ENCODE measurements at regions not wholly inside any gene's neighbourhood (a gene's known extent, or its start where the extent isn't known, plus 50 kb on each side); places are given as distances from the start of the nearest gene placed in this dataset.
A peak's percentile ranks its signal among the peaks of the same experiment; 100 is the strongest.

DNA sequence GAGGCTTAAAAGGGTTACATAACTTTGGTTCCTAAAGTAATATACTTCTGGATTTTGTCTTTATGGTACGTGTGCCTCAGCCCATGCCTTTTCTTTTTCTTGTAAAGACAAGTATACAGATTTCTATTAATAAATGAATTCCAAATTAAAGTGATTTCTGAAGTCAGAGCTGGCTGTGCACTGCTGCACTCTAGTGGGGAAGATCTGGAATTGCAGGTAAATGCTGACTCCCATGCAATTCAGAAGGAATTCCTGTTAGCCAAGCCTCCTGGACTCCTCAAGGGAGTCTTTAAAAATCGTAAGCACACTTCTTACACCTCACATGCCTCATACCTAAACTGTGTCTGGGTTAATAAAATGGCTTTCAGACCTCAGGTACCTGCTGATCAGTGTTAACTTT lies 118.4 kb upstream of the SLC7A1 start:
- no peak for DNase-seq
- no peaks in the 10 kb centered on the region for H3K36me3 Mint-ChIP-seq (ENCODE audit: low read depth)
- H3K9me3 Mint-ChIP-seq = no peaks in the 10 kb centered on the region
- no peaks in the 10 kb centered on the region for H3K4me1 Mint-ChIP-seq (ENCODE audit: low read depth)
- no peak overlapping the region for H3K4me3 Mint-ChIP-seq
- H3K27me3 Mint-ChIP-seq = peaks cover 9% of the 10 kb centered on the region
- no peak overlapping the region for H3K27ac Mint-ChIP-seq

DNA sequence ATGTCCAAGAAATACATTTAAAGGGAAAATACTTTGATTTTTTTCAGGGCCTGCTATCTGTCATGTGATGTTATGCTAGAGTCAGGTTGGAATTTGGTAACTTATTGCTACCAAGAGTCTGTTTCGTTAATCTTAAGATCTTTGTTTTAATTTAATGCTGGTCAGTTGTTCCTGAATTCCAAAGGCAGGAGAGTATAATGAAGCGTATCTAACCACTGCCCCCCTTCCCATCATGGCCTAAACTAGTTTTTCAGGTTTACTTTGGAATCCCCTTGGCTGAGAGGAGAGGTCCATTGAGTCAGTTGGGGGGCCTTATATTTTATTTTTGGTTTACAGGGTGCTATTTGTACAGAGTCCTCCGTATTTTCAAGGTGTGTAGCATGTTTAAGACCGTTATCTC lies 116.3 kb upstream of the SLC7A1 start:
- Mint-ChIP-seq H3K4me3 (no peak overlapping the region), H3K9me3 (no peaks in the 10 kb centered on the region), H3K4me1 (ENCODE audit: low read depth) (no peaks in the 10 kb centered on the region), H3K36me3 (ENCODE audit: low read depth) (no peaks in the 10 kb centered on the region), H3K27ac (no peak overlapping the region), H3K27me3 (peaks cover 7% of the 10 kb centered on the region)
- DNase-seq = no peak

DNA sequence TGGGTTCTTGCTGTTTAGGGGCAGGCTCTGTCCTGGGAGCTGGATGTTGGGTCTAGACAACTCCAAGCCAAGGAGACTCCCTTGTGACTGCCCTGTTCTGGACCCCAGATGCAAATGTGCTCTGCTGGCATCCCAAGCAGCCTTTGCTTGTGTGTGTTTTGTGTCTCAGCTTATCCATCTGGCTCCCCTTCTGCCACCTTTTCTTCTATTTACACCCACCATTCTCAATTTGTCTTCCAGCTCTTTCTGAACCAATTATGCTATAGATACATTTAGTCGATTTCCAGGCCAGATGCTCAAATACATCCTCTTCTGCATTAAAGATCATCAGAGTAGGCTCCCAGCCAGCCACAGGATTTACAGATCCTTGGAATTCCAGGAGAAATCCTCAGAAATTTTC lies 115.0 kb upstream of the SLC7A1 start:
- H3K4me3 Mint-ChIP-seq = no peak overlapping the region
- H3K27ac Mint-ChIP-seq = no peak overlapping the region
- peaks cover 7% of the 10 kb centered on the region for H3K27me3 Mint-ChIP-seq

DNA sequence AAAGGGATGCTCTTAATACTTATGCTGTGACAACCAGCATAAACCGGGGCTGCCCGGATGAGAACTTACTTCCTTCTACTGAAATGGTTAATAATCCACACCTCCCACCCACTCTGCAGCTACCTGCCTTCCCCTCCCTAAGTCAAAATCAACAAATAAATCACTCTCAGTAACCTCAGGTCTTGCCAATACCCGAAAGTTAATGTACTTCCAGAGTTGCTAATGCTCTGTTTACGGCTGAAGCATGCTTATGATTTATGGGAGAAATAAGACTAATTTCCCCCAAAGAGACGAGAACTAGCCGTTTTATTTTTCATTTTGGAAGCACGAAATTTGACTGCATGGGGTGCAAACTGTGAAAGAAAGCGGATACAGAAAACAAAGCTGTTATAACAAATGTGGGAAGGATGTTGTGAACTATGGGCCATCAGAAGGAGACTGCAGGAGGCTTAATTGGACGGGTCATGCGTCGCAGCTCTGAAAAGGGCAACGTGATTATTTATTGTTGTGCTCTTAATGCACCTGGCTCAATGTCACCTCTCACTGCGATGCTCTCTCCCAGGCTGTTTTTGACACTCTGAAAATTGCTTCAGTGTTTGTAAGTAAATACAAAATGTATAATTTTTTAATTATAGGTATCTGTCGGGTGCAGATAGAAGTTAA lies 114.0 kb upstream of the SLC7A1 start:
- DNase-seq = no peak
- Mint-ChIP-seq H3K4me3 (no peak overlapping the region), H3K36me3 (ENCODE audit: low read depth) (no peaks in the 10 kb centered on the region), H3K4me1 (ENCODE audit: low read depth) (no peaks in the 10 kb centered on the region), H3K9me3 (no peaks in the 10 kb centered on the region), H3K27me3 (peaks cover 5% of the 10 kb centered on the region), H3K27ac (no peak overlapping the region)

More for the DNA sequence above, 115.0 kb upstream of the SLC7A1 start:
- no peaks in the 10 kb centered on the region for H3K4me1 Mint-ChIP-seq (ENCODE audit: low read depth)
- no peaks in the 10 kb centered on the region for H3K36me3 Mint-ChIP-seq (ENCODE audit: low read depth)
- no peak for DNase-seq
- no peaks in the 10 kb centered on the region for H3K9me3 Mint-ChIP-seq

DNA sequence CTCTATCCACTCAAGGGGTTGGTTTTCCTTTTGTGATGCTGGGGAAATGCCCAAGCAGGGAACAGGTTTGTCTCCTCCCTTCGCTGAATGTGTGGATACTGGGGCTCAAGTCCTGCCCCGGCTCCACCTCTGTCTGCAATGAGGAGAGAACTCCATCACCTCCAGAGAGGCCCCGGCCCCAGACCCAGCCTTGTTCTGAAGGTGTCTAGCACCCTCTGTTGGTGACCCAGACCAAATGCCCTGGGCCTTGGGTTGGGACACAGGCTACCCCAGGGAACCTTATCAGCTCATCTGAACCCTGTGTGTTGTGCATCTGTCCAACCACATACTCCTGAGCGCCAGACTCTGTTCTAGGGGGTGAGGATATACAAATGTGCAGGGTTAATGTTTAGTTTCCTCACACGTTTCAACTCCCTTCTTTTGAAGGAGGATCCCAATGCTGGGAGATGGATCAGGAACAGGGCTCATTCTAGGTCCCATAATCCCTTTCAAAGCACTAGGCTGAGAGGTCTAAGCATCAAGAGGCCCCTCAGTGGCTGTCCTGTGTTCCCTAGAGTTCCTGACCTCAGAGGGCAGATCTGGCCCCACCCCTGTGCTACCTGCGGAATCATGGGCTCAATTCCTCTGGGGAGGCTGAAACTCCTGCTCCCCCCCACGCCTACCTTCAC lies 112.5 kb upstream of the SLC7A1 start:
- no peaks in the 10 kb centered on the region for H3K36me3 Mint-ChIP-seq (ENCODE audit: low read depth)
- DNase-seq = peak; percentile 63
- no peak overlapping the region for H3K27ac Mint-ChIP-seq
- H3K4me1 Mint-ChIP-seq (ENCODE audit: low read depth) = no peaks in the 10 kb centered on the region
- no peak overlapping the region for H3K4me3 Mint-ChIP-seq
- H3K27me3 Mint-ChIP-seq = peaks cover 9% of the 10 kb centered on the region
- no peaks in the 10 kb centered on the region for H3K9me3 Mint-ChIP-seq

DNA sequence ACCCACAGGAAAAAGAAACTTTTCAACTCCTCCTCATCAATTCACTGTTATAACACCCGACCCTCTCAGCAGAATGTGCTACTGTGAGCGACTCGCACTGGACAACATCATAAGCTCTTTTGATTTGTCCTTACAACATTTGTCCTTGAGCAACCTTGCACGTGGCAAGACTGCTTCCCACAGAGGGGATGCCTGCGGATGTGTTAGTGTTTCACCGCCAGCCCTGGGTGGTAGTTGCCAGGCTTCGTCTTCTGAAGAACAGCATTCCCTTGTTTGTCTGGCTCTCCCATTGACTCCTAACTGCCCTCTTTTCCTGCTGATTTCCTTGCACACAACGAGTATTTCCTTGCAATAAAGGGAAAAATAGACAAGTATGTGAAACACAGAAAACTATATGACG lies 111.4 kb upstream of the SLC7A1 start:
- DNase-seq = no peak
- no peak overlapping the region for H3K4me3 Mint-ChIP-seq

DNA sequence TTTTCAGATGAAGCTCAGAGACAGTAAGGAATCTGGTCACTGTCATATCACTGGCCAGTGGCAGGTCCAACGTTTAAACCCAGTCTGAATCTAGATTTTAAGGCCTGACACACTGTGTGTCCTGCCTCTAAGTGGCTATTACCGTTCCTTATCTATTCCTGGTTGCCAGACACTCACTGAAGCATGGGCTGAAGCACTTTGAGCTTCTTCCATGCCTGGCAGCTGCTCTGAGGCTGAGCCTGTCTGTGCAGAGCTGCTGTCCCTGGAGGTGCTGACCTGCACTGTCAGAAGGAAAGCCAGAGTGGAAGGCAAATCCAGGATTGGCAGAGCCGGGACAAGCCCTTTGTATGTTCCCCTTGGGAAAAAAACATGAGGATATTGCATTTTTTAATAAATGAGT lies 109.2 kb upstream of the SLC7A1 start:
- H3K27ac Mint-ChIP-seq = no peak overlapping the region
- H3K4me1 Mint-ChIP-seq (ENCODE audit: low read depth) = no peaks in the 10 kb centered on the region
- H3K27me3 Mint-ChIP-seq = peaks cover 26% of the 10 kb centered on the region
- no peak for DNase-seq
- no peaks in the 10 kb centered on the region for H3K9me3 Mint-ChIP-seq
- H3K36me3 Mint-ChIP-seq (ENCODE audit: low read depth) = no peaks in the 10 kb centered on the region
- H3K4me3 Mint-ChIP-seq = no peak overlapping the region

More for the DNA sequence above, 111.4 kb upstream of the SLC7A1 start:
- Mint-ChIP-seq H3K27ac (no peak overlapping the region), H3K4me1 (ENCODE audit: low read depth) (no peaks in the 10 kb centered on the region), H3K36me3 (ENCODE audit: low read depth) (no peaks in the 10 kb centered on the region), H3K9me3 (no peaks in the 10 kb centered on the region), H3K27me3 (peaks cover 11% of the 10 kb centered on the region)

DNA sequence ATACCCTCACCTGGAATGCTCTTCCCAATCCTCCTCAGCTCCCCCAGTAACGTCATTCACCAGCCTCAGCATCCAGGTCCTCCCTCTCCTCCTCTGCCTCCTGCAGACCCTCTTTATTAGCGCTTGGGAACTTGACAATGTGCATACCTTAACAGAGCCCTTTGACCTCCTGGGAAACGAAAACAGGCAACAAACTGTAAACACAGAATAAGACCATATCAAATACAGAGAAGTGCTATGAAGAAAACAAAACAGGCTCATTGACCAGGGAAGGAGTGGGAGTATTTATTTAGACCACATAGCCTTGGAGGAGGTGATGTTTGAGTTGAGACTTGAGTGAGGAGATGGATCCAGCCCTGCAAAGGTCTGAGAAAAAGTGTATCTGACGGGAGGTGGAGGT lies 107.9 kb upstream of the SLC7A1 start:
- H3K4me1 Mint-ChIP-seq (ENCODE audit: low read depth) = no peaks in the 10 kb centered on the region
- no peaks in the 10 kb centered on the region for H3K9me3 Mint-ChIP-seq
- no peak overlapping the region for H3K27ac Mint-ChIP-seq
- peaks cover 34% of the 10 kb centered on the region for H3K27me3 Mint-ChIP-seq
- no peak for DNase-seq
- no peaks in the 10 kb centered on the region for H3K36me3 Mint-ChIP-seq (ENCODE audit: low read depth)
- H3K4me3 Mint-ChIP-seq = no peak overlapping the region

DNA sequence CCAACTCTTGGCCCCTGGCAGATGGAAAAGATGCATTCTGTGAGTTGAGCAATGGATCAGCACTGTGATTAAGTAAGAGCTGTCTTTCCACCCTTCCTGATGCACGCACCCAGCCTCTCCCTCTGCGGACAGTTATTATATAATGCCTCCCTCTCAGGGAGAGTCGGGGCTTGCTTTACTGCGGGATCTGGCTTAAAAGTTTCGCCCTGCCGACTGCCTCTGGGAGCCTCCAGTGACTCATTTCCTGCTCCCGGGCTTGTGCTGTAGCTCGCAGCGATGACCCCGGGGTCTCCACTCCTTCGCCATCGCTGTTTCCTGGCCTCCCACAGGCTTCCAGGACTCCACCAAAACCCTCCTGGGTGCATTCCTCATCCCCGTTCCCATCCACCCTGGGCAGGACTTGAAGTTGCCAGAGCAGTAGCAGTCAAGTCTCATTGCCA lies 107.4 kb upstream of the SLC7A1 start:
- no peak overlapping the region for H3K27ac Mint-ChIP-seq
- no peak for DNase-seq

DNA sequence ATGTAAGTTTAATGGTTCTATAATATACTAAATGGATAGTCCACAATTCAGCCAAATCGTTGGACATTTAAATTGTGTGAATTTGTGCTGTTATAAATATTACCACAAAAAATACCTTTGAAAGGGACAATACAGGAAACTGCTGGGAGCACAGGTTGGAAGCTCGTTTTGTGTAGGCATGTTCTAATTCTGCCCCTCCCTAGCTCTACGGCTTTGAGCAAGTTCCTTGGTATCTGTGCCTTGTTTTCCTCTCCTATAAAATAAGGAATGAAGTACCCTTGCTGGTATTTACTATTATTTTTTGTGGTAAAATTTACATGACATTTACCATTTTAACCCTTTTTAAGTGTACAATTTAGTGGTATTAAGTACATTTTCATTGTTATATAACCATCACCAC lies 102.6 kb upstream of the SLC7A1 start:
- peaks cover 40% of the 10 kb centered on the region for H3K27me3 Mint-ChIP-seq
- no peaks in the 10 kb centered on the region for H3K9me3 Mint-ChIP-seq
- no peaks in the 10 kb centered on the region for H3K4me1 Mint-ChIP-seq (ENCODE audit: low read depth)
- no peak overlapping the region for H3K4me3 Mint-ChIP-seq
- no peaks in the 10 kb centered on the region for H3K36me3 Mint-ChIP-seq (ENCODE audit: low read depth)
- DNase-seq = no peak
- H3K27ac Mint-ChIP-seq = no peak overlapping the region

More for the DNA sequence above, 107.4 kb upstream of the SLC7A1 start:
- H3K9me3 Mint-ChIP-seq = no peaks in the 10 kb centered on the region
- H3K4me3 Mint-ChIP-seq = no peak overlapping the region
- no peaks in the 10 kb centered on the region for H3K36me3 Mint-ChIP-seq (ENCODE audit: low read depth)
- no peaks in the 10 kb centered on the region for H3K4me1 Mint-ChIP-seq (ENCODE audit: low read depth)
- peaks cover 36% of the 10 kb centered on the region for H3K27me3 Mint-ChIP-seq

DNA sequence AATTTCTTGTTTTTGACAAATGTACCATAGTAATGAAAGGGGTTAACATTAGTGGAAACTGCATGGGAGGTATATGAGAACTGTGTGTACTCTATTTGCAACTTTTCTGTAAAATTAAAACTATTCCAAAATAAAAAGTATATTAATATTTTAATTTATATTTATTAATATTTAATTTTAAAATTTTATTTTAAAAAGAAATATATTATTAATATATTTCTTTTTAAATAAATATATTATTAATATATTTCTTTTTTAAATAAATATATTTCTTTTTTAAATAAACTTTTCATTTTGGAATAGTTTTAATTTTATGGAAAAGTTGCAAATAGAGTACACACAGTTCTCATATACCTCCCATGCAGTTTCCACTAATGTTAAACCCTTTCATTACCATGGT lies 101.1 kb upstream of the SLC7A1 start:
- Mint-ChIP-seq H3K27ac (no peak overlapping the region), H3K4me1 (ENCODE audit: low read depth) (no peaks in the 10 kb centered on the region), H3K27me3 (peaks cover 33% of the 10 kb centered on the region), H3K9me3 (no peaks in the 10 kb centered on the region), H3K36me3 (ENCODE audit: low read depth) (no peaks in the 10 kb centered on the region), H3K4me3 (no peak overlapping the region)
- DNase-seq = no peak

DNA sequence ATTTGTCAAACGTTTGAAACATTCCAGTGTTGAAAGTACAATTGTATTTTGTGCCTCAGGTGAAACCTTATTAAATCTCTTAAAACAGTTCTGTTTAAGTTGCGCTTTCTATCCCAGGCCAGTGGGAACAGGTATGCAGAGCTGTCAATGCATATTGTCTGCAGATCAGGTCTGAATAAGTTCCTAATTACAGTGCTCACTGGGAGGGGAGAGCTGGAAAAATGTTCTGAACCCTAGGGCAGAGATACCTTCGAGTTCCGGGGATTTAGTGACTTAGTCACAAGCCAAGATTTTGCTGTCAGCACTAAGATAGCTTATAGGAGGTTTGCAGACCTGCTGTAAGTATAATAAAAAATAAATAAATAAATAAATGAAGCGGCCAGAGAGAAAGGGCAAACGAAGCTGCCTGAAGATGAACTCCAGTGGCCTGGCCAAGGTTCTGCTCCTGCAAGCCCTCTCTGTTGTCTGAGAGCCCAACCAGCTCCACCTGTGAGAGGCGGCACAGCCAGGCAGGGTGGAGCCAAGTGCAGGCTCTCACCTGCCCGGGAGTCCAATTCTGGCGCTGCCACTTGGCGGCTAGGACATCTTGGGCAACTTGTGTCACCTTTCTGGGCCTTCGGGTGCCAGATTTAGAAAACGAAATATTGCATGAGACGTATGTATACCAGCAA lies 97.9 kb upstream of the SLC7A1 start:
- Mint-ChIP-seq H3K27ac (no peak overlapping the region), H3K4me3 (no peak overlapping the region), H3K27me3 (peaks cover 14% of the 10 kb centered on the region), H3K4me1 (ENCODE audit: low read depth) (no peaks in the 10 kb centered on the region), H3K36me3 (ENCODE audit: low read depth) (no peaks in the 10 kb centered on the region), H3K9me3 (no peaks in the 10 kb centered on the region)
- no peak for DNase-seq

DNA sequence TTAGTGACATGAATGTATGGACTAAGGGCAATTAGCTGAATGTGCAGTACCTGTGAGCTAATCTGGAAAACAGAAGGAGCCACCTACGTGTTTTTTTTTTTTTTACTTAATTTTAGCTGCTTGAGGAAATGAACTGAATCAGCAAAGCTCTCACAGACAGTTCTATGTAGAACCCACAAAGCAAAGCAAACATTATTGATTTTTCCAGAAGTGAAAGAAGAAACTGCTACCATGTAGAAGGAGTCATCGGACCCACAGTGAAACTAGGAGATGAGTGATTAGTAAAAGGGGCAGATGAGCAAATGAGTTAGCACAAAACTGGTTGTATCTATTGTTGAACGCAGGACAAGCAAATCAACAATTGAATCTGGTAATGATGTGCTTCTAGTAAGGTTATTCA lies 94.1 kb upstream of the SLC7A1 start:
- Mint-ChIP-seq H3K4me1 (ENCODE audit: low read depth) (no peaks in the 10 kb centered on the region), H3K4me3 (no peak overlapping the region), H3K36me3 (ENCODE audit: low read depth) (no peaks in the 10 kb centered on the region), H3K27ac (no peak overlapping the region), H3K9me3 (no peaks in the 10 kb centered on the region), H3K27me3 (peaks cover 10% of the 10 kb centered on the region)
- DNase-seq = no peak

DNA sequence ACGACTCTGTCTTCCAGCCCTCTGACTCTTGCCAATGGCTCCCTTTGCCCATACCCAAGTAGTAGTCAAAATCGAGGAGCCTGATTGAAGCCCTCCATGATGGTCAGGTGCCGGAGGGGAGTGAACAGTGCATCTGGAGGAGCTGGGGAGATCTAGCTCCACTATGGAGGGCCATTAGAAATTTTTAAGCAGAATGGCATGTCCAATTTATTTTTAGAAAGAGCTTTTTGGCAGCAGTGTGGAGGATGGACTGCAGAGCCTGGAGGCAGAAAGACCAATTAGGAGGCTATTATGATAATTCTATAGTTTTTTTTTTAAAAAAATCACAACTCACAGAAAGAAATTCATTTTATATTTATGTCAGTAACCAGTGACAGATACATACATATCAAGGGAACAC lies 92.7 kb upstream of the SLC7A1 start:
- Mint-ChIP-seq H3K4me3 (no peak overlapping the region), H3K27me3 (peaks cover 10% of the 10 kb centered on the region), H3K4me1 (ENCODE audit: low read depth) (no peaks in the 10 kb centered on the region), H3K36me3 (ENCODE audit: low read depth) (no peaks in the 10 kb centered on the region), H3K27ac (no peak overlapping the region), H3K9me3 (no peaks in the 10 kb centered on the region)
- DNase-seq = no peak

DNA sequence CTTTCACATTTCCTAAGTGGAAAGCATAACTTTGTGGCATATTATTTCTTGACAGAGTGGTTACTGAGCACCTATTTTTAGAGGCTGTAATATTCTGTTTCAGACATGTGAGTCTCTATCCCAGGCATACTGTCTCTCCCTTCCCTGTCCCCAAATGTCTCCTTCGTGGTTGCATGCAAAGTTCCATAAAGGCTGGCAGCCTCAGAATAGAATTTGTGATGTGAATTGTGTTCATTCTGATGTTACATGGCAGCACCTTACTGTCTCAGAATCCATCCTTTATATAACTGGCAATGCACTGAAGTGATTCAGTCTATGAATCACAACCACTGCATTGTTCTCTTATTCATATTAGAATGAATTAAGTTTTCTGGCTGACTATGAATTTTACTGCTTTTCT lies 89.0 kb upstream of the SLC7A1 start:
- H3K27ac Mint-ChIP-seq = no peak overlapping the region
- H3K36me3 Mint-ChIP-seq (ENCODE audit: low read depth) = no peaks in the 10 kb centered on the region
- no peaks in the 10 kb centered on the region for H3K4me1 Mint-ChIP-seq (ENCODE audit: low read depth)
- H3K4me3 Mint-ChIP-seq = no peak overlapping the region
- no peak for DNase-seq
- H3K27me3 Mint-ChIP-seq = peaks cover 14% of the 10 kb centered on the region
- H3K9me3 Mint-ChIP-seq = no peaks in the 10 kb centered on the region
